Stimulated activated CD8-positive, alpha-beta memory T cell treated with anti-CD3 and anti-CD28 coated beads, Interleukin-15, amount 100 ng/mL, for 48 hours (primary cell): ENCODE measurements at regions not wholly inside any gene's neighbourhood (a gene's known extent, or its start where the extent isn't known, plus 50 kb on each side); places are given as distances from the start of the nearest gene placed in this dataset.
"Not testable (repeated sequence)": the region's sequence is repeated elsewhere in the genome, so short reads cannot be mapped to it uniquely, and the experiment has no call there.

Experiments used
- DNase-seq, 2 donors: peaks; one replicate each; pipeline ENCODE4 v3.0.0-alpha.2; 2020; ENCODE audit warnings: low read depth in 2 of 2

- no peak for DNase-seq
These were observed 174.4 kb upstream of the MSX2 start for GRCh38 chr5:174550026-174550425.

DNA sequence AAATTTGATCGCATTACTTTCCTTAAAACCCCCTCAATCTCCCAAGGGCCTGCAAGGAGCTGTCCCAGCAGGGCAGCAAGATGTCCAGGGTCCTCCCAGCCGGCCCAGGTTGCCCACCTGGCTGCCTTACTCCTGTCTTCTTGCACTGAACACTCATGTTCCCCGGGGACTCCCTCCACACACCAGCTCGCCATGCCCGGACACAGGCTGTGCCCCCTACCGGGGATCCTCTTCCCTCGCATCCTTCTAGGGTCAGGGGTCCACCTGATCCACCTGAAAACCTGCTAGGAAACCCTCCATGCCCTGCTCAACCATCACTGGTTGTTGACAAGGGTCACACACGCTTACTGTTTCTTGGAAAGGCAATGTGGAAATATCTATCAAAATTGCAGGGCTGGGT, 172.0 kb upstream of the MSX2 start:
- DNase-seq = no peak

GRCh38 chr5:174553556-174553955, 170.8 kb upstream of the MSX2 start:
- no peak for DNase-seq

GRCh38 chr5:174555726-174556125, 168.7 kb upstream of the MSX2 start:
- DNase-seq = no peak

- no peak for DNase-seq
These were observed 167.6 kb upstream of the MSX2 start for GRCh38 chr5:174556756-174557155.

DNA sequence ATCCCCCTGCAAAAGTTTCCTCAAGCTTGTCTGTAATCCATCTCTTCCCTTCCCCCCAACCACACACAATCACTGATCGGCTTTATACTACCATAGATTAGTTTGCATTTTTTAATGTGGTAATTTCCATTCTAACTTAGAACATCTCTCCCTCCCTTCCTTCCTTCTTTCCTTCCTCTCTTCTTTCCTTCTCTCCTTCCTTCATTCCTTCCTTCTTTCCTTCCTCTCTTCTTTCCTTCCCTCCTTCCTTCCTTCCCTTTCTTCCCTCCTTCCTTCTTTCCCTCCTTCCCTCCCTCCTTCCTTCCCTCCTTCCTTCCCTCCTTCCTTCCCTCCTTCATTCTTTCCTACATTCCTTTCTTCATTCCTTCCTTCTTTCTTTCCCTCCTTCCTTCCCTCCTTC, 166.2 kb upstream of the MSX2 start:
- no peak for DNase-seq

- DNase-seq = no peak
These were observed 165.2 kb upstream of the MSX2 start for GRCh38 chr5:174559141-174559540.

GRCh38 chr5:174559566-174560090, 164.8 kb upstream of the MSX2 start:
- DNase-seq = no peak

- no peak for DNase-seq
These were observed 163.5 kb upstream of the MSX2 start for GRCh38 chr5:174560861-174561260.

DNA sequence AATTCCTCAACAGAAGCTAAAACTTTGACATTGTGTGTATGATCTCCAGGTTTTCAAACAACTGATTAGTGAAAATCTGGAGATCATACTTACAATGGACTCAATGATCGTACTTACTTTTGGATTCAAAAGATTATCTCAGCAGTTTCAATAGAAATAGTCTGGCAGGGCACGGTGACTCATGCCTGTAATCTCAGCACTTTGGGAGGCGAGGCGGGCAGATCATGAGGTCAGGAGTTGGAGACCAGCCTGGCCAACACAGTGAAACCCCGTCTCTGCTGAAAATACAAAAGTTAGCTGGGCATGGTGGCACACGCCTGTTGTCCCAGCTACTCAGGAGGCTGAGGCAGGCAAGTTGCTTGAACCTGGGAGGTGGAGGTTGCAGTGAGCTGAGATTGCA, 161.3 kb upstream of the MSX2 start:
- DNase-seq = not testable (repeated sequence)

GRCh38 chr5:174563899-174564298, 160.5 kb upstream of the MSX2 start:
- no peak for DNase-seq

- no peak for DNase-seq
These were observed 156.8 kb upstream of the MSX2 start for GRCh38 chr5:174567506-174568141.

GRCh38 chr5:174570662-174571061, 153.7 kb upstream of the MSX2 start:
- DNase-seq = no peak

DNA sequence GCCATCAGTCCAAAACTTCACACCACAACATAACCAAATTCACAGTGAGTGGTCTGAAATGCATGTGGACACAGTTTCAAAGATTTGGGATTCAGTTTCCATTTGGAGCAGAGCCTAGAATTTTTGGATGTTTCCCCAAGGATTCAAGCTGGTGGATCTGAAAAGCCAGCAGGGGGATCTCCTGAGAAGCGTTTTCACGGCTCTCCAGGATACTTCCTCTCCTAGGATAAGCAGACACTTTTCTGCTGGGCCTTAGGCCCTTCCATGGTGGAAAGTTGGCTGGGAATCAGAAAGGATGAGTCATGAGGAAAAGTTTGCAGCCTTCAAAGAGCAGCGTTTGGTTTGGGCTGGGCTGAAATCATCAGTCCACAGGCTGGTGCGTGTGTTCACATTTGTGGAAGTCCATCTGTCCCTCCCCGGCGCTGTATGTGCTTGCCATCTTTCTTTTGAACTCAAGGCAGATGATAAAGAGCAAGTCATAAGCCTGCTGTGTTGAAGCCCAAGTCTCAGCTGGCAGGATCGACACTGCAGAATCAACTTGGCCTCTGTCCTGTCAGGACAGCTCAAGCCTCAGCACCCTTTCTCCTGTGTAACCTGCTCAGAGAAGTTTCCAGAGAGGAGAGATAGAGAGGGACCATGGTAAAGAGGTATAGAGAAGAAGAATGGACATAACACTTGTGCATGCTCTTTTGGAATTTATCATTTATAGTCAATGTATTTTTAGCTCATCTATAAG, 152.6 kb upstream of the MSX2 start:
- no peak for DNase-seq

DNA sequence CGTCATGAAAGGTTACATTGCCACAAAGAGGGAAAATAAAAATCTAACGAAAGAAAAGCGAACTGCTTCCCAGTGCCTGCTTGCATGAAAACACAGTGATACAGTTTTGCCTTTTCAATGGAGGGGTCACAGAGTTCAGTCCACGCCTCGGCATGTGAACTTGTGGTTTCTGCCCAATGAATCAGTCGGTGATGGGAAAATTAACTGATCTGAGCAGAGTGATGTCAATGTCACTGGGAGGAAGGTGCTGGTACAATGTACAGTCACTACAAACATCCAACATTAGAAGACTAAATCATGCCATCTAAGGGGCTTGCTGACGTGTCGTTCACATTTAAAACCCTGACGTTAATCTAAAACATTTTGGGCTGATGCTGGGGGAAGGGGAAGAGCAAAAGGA, 151.8 kb upstream of the MSX2 start:
- no peak for DNase-seq

- no peak for DNase-seq
These were observed 151.0 kb upstream of the MSX2 start for GRCh38 chr5:174573221-174573994.

DNA sequence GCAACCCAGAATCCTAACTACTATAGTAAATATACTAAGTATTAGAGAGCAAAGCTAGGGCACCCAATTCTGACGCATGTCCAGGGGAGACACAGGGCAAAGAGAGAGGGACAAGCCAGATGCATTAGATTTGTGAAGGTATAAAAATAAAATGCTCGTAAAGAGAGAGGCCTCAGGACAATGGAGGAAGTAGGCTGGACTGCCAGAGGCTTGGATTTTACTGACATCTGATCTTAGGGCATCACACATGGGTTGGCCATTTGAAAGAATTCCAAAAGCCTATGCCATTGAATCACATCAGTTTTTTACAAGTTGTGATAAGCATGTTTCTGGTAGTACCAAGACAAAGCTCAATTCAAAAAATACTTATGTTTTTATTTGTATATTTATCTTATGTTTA, 149.3 kb upstream of the MSX2 start:
- DNase-seq = no peak

- DNase-seq = no peak
These were observed 148.3 kb upstream of the MSX2 start for GRCh38 chr5:174576042-174576441.

DNA sequence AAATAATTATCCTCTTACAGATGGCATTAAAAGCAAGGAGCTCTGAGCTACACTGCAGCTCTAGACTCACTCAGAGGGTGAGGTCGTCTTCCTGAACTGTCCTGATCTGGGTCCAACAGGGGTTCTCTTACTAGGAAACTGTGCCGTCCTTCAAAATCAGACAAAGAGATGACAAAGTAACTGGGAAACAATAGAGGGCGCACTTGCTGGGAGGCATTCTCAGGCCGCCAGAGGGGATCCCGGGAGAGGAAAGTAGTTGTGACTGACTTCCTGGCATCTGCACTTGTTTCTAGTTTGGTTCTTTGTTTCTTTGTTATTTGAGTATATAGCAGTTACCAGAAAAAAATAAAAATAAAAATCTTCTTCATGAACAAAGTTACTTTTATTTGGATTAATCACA, 142.9 kb upstream of the MSX2 start:
- no peak for DNase-seq

- DNase-seq = no peak
These were observed 142.5 kb upstream of the MSX2 start for GRCh38 chr5:174581894-174582293.

DNA sequence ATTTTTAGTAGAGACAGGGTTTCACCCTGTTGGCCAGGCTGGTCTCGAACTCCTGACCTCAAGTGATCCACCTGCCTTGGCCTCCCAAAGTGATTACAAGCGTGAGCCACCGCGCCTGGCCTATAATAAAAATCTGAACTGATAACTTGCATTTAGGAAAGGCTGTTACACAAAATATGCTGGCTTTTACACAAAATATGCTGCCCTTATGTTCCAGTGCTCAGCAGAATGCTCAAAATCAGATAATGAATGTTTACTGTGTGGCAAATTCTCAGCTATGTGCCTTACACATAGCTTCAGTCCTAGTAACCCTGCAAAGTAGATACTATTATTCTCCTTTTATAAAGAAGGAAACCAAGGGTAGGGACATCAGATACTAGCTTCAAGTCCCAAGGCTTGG, 141.3 kb upstream of the MSX2 start:
- no peak for DNase-seq

GRCh38 chr5:174585472-174585871, 138.9 kb upstream of the MSX2 start:
- DNase-seq = no peak

- DNase-seq = not testable (repeated sequence)
These were observed 138.2 kb upstream of the MSX2 start for GRCh38 chr5:174586163-174586562.
